ENCODE measurements at regions not wholly inside any gene's neighbourhood (a gene's known extent, or its start where the extent isn't known, plus 50 kb on each side); places are given as distances from the start of the nearest gene placed in this dataset.

GRCh38 chr3:193912621-193913178, 223.2 kb upstream of the HES1 start:
- TF ChIP-seq JUNB (IDR thresholded peaks at IDR 0.05; ENCODE audit: unreplicated experiment) (no peak), CTCF (conservative IDR thresholded peaks at IDR 0.05; ENCODE audit: low read depth in 2 of 2) (no peak), EZH2phosphoT487 (IDR thresholded peaks at IDR 0.05; ENCODE audit: unreplicated experiment) (no peak), ZNF114 (CRISPR knock-in tag; IDR thresholded peaks at IDR 0.05) (no peak), NANOG (IDR thresholded peaks at IDR 0.05; ENCODE audit: borderline replicate concordance) (no peak), STAT1 (IDR thresholded peaks at IDR 0.05; ENCODE audit: unreplicated experiment) (no peak)
- Histone ChIP-seq H3K4me1 (ENCODE audit: insufficient read depth) (peaks cover 14% of the 10 kb centered on the region), H3K36me3 (ENCODE audit: insufficient read depth) (no peaks in the 10 kb centered on the region), H2AFZ (no peak overlapping the region), H3K79me2 (replicated peaks; ENCODE audit: insufficient read depth) (no peaks in the 10 kb centered on the region), H3K27me3 (ENCODE audit: insufficient read depth) (no peaks in the 10 kb centered on the region), H3K27ac (ENCODE audit: low read depth) (no peak overlapping the region), H3K4me3 (no peak overlapping the region), H3F3A (replicated peaks; ENCODE audit: low read depth) (no peaks in the 10 kb centered on the region), H3K9me2 (ENCODE audit: insufficient read depth) (no peaks in the 10 kb centered on the region), H4K20me1 (replicated peaks; ENCODE audit: insufficient read depth) (no peaks in the 10 kb centered on the region), H3K4me2 (no peak overlapping the region)
- no peak for ATAC-seq
- no peak for DNase-seq (ENCODE audit: low spot score)
- H3K27me3 Mint-ChIP-seq (ENCODE audit: insufficient read depth, low read depth, poor library complexity): peaks cover 7% of the 10 kb centered on the region
- H3K27ac Mint-ChIP-seq: no peak overlapping the region
- peaks cover 5% of the 10 kb centered on the region; the same call in 1 of the 3 replicates for H3K36me3 Mint-ChIP-seq (ENCODE audit: low read depth)
- H3K4me1 Mint-ChIP-seq: peaks cover 14% of the 10 kb centered on the region
- H3K9me3 Mint-ChIP-seq: peaks cover 10% of the 10 kb centered on the region
- no peak overlapping the region for H3K4me3 Mint-ChIP-seq

- ATAC-seq (no peak), DNase-seq (ENCODE audit: low spot score) (no peak)
- H3K4me2 ChIP-seq: no peak overlapping the region
- no peaks in the 10 kb centered on the region for H3F3A ChIP-seq (replicated peaks; ENCODE audit: low read depth)
- H2AFZ ChIP-seq: no peak overlapping the region
- Mint-ChIP-seq H3K27ac (no peak overlapping the region), H3K27me3 (ENCODE audit: insufficient read depth, low read depth, poor library complexity) (peaks cover 6% of the 10 kb centered on the region), H3K36me3 (ENCODE audit: low read depth) (no peaks in the 10 kb centered on the region), H3K9me3 (no peaks in the 10 kb centered on the region), H3K4me1 (peaks cover 18% of the 10 kb centered on the region), H3K4me3 (no peak overlapping the region)
- H3K27me3 ChIP-seq (ENCODE audit: insufficient read depth): no peaks in the 10 kb centered on the region
- H3K27ac ChIP-seq (ENCODE audit: low read depth): no peak overlapping the region
- H3K4me3 ChIP-seq: no peak overlapping the region
- H3K4me1 ChIP-seq (ENCODE audit: insufficient read depth): peaks cover 14% of the 10 kb centered on the region
- no peaks in the 10 kb centered on the region for H3K79me2 ChIP-seq (replicated peaks; ENCODE audit: insufficient read depth)
- no peaks in the 10 kb centered on the region for H3K9me2 ChIP-seq (ENCODE audit: insufficient read depth)
- H4K20me1 ChIP-seq (replicated peaks; ENCODE audit: insufficient read depth): no peaks in the 10 kb centered on the region
- no peaks in the 10 kb centered on the region for H3K36me3 ChIP-seq (ENCODE audit: insufficient read depth)
- TF ChIP-seq JUNB (IDR thresholded peaks at IDR 0.05; ENCODE audit: unreplicated experiment): no peak
- no peak for TF ChIP-seq EZH2phosphoT487 (IDR thresholded peaks at IDR 0.05; ENCODE audit: unreplicated experiment)
- TF ChIP-seq REST (IDR thresholded peaks at IDR 0.05; ENCODE audit: unreplicated experiment): no peak
- no peak for TF ChIP-seq ZNF331 (CRISPR knock-in tag; IDR thresholded peaks at IDR 0.05; ENCODE audit: low read depth)
- TF ChIP-seq ZNF462 (CRISPR knock-in tag; IDR thresholded peaks at IDR 0.05): no peak
- no peak for TF ChIP-seq ZNF114 (CRISPR knock-in tag; IDR thresholded peaks at IDR 0.05)
- TF ChIP-seq EZH2 (IDR thresholded peaks at IDR 0.05; ENCODE audit: low read depth, unreplicated experiment): no peak
- TF ChIP-seq CREB1 (CRISPR knock-in tag; IDR thresholded peaks at IDR 0.05; ENCODE audit: low read depth): no peak
Observed at GRCh38 chr3:193914602-193915001, 221.3 kb upstream of the HES1 start.
